H1 (cell line): ENCODE measurements at regions not wholly inside any gene's neighbourhood (a gene's known extent, or its start where the extent isn't known, plus 50 kb on each side); places are given as distances from the start of the nearest gene placed in this dataset.

Experiments
- CTCF ChIA-PET: fragments of 300-600 bp; sonication (Branson Sonifier 250); formaldehyde crosslinking; loops from one replicate; lab custom pipeline; 2021; ENCODE audit not compliant: partially characterized antibody; lab: Charles Lee
- POLR2A ChIA-PET: fragments of 300-600 bp; sonication (Branson Sonifier 250); formaldehyde crosslinking; loops from one replicate; lab custom pipeline; 2021; ENCODE audit warnings: inconsistent platforms; ENCODE audit not compliant: partially characterized antibody; lab: Charles Lee
- DNase-seq, 2 experiments: peaks; one replicate each; pipeline versions ENCODE4 v3.0.0 to v3.0.0-alpha.2; 2010 to 2022; ENCODE audit warnings: low spot score in 2 of 2, low read depth in 1 of 2, mixed read lengths in 1 of 2
- FAIRE-seq: peaks from 2 replicates; lab custom pipeline; 2011; peaks lifted over from hg19 to GRCh38; lab: Jason Lieb, UNC
- H2AFZ ChIP-seq: 2 replicates; pipeline ENCODE4 v1.8.1; 2012; ENCODE audit warnings: low read length, inconsistent platforms
- H2AK5ac ChIP-seq: 2 replicates; pipeline ENCODE4 v1.6.1; 2013; ENCODE audit warnings: low read depth, low read length
- H2BK120ac ChIP-seq: replicated peaks from 2 replicates; pipeline ENCODE3; 2013; ENCODE audit warnings: low read depth, low read length, inconsistent platforms
- H2BK12ac ChIP-seq: 2 replicates; pipeline ENCODE4 v1.6.1; 2013; ENCODE audit warnings: low read depth, low read length
- H2BK15ac ChIP-seq: 2 replicates; pipeline ENCODE4 v1.6.1; 2013; ENCODE audit warnings: low read length
- H2BK20ac ChIP-seq: 2 replicates; pipeline ENCODE4 v1.6.1; 2013; ENCODE audit warnings: low read length
- H2BK5ac ChIP-seq: 2 replicates; pipeline ENCODE4 v1.6.1; 2013; ENCODE audit warnings: low read depth, low read length
- H3K14ac ChIP-seq: 2 replicates; pipeline ENCODE4 v1.6.1; 2013; ENCODE audit warnings: inconsistent platforms; ENCODE audit not compliant: insufficient read length
- H3K18ac ChIP-seq: 2 replicates; pipeline ENCODE4 v1.6.1; 2013; ENCODE audit warnings: low read length; ENCODE audit errors: extremely low read depth
- H3K23ac ChIP-seq: 2 replicates; pipeline ENCODE4 v1.6.1; 2013; ENCODE audit warnings: inconsistent platforms; ENCODE audit not compliant: insufficient read length
- H3K23me2 ChIP-seq: 2 replicates; pipeline ENCODE4 v1.6.1; 2013; ENCODE audit warnings: low read depth, low read length
- H3K27ac ChIP-seq: 2 replicates; pipeline ENCODE4 v1.6.1; 2011; ENCODE audit warnings: low read depth, low read length, inconsistent platforms
- H3K27me3 ChIP-seq, 4 experiments: replicated peaks in 1 of 4; 1 replicate in 1 of 4; 2 replicates in 3 of 4; pipeline versions ENCODE4 v1.6.1 to v1.8.1; 2011 to 2013; ENCODE audit warnings: low read length in 3 of 4, mild to moderate bottlenecking in 3 of 4, inconsistent platforms in 2 of 4, mixed read lengths in 2 of 4, moderate library complexity in 1 of 4; ENCODE audit not compliant: control insufficient read depth in 3 of 4, insufficient read depth in 3 of 4; ENCODE audit errors: extremely low read depth in 1 of 4
- H3K36me3 ChIP-seq, 4 experiments: 2 replicates each; pipeline versions ENCODE4 v1.6.1 to v1.8.1; 2011 to 2013; ENCODE audit warnings: mild to moderate bottlenecking in 4 of 4, low read length in 3 of 4, moderate library complexity in 2 of 4, control low read depth in 1 of 4, inconsistent platforms in 1 of 4; ENCODE audit not compliant: insufficient read depth in 4 of 4, control insufficient read depth in 2 of 4
- H3K4ac ChIP-seq: replicated peaks from 2 replicates; pipeline ENCODE3; 2013; ENCODE audit warnings: low read length, low read depth, mixed read lengths, inconsistent platforms; ENCODE audit not compliant: insufficient read length
- H3K4me1 ChIP-seq, 4 experiments: replicated peaks in 1 of 4; 1 replicate in 1 of 4; 2 replicates in 3 of 4; pipeline versions ENCODE4 v1.6.1 to v1.8.1; 2011 to 2013; ENCODE audit warnings: low read length in 3 of 4, inconsistent platforms in 2 of 4, mixed read lengths in 1 of 4; ENCODE audit not compliant: insufficient read depth in 4 of 4, control insufficient read depth in 3 of 4
- H3K4me2 ChIP-seq, 2 experiments: 2 replicates each; pipeline versions ENCODE4 v1.6.1 to v1.8.1; 2011 to 2013; ENCODE audit warnings: low read depth in 2 of 2, low read length in 2 of 2, control low read depth in 1 of 2, inconsistent platforms in 1 of 2, mild to moderate bottlenecking in 1 of 2; ENCODE audit not compliant: insufficient read depth in 1 of 2
- H3K4me3 ChIP-seq, 4 experiments: fragments of 200-600, 300-600 bp in 1 of 4; sonication (generic), shearing (Covaris generic), sonication (Bioruptor Twin) in 1 of 4; 2 replicates each; pipeline versions ENCODE4 v1.5.1 to v1.8.1; 2011 to 2016; ENCODE audit warnings: low read length in 4 of 4, low read depth in 3 of 4, control low read depth in 2 of 4, inconsistent platforms in 2 of 4, mild to moderate bottlenecking in 2 of 4, mixed read lengths in 1 of 4, moderate library complexity in 1 of 4; ENCODE audit not compliant: insufficient read depth in 2 of 4; ENCODE audit errors: extremely low read depth in 1 of 4
- H3K56ac ChIP-seq: replicated peaks from 2 replicates; pipeline ENCODE3; 2013; ENCODE audit warnings: low read depth, mild to moderate bottlenecking, mixed read lengths, low read length, inconsistent platforms; ENCODE audit not compliant: insufficient read length
- H3K79me1 ChIP-seq: 2 replicates; pipeline ENCODE4 v1.6.1; 2013; ENCODE audit warnings: low read depth, low read length, control low read depth
- H3K79me2 ChIP-seq, 2 experiments: 2 replicates each; pipeline versions ENCODE4 v1.6.1 to v1.8.1; 2012 to 2013; ENCODE audit warnings: low read length in 2 of 2, mild to moderate bottlenecking in 2 of 2, inconsistent platforms in 1 of 2; ENCODE audit not compliant: insufficient read depth in 2 of 2, control insufficient read depth in 1 of 2
- H3K9ac ChIP-seq, 4 experiments: replicated peaks in 1 of 4; 1 replicate in 1 of 4; 2 replicates in 3 of 4; pipeline versions ENCODE4 v1.6.1 to v1.8.1; 2011 to 2013; ENCODE audit warnings: low read depth in 3 of 4, low read length in 3 of 4, control low read depth in 2 of 4, mild to moderate bottlenecking in 2 of 4, moderate library complexity in 2 of 4, inconsistent platforms in 1 of 4; ENCODE audit errors: extremely low read depth in 1 of 4
- H3K9me3 ChIP-seq, 2 experiments: 2 replicates each; pipeline versions ENCODE4 v1.6.1 to v1.8.1; 2012 to 2013; ENCODE audit warnings: mild to moderate bottlenecking in 2 of 2, moderate library complexity in 2 of 2, control low read depth in 1 of 2, inconsistent platforms in 1 of 2, low read depth in 1 of 2, low read length in 1 of 2, mixed read lengths in 1 of 2; ENCODE audit not compliant: insufficient read depth in 2 of 2
- H4K20me1 ChIP-seq, 2 experiments: replicated peaks in 1 of 2; 2 replicates each; pipeline versions ENCODE3 to v1.8.1; 2011 to 2013; ENCODE audit warnings: inconsistent platforms in 2 of 2, low read length in 2 of 2, mild to moderate bottlenecking in 1 of 2; ENCODE audit not compliant: insufficient read depth in 2 of 2, control insufficient read depth in 1 of 2
- H4K5ac ChIP-seq: 2 replicates; pipeline ENCODE4 v1.6.1; 2013; ENCODE audit warnings: low read length, low read depth, mixed read lengths, inconsistent platforms; ENCODE audit not compliant: insufficient read length
- H4K8ac ChIP-seq: 2 replicates; pipeline ENCODE4 v1.8.0; 2013; ENCODE audit warnings: mild to moderate bottlenecking, moderate library complexity, low read length, inconsistent platforms; ENCODE audit not compliant: insufficient read depth; ENCODE audit errors: extremely low read depth
- H4K91ac ChIP-seq: replicated peaks from 2 replicates; pipeline ENCODE3; 2013; ENCODE audit warnings: low read length, mixed read lengths, inconsistent platforms; ENCODE audit not compliant: insufficient read length
- TAF7 ChIP-seq: optimal IDR thresholded peaks from 2 replicates; pipeline ENCODE3; 2011; ENCODE audit warnings: low read depth, mild to moderate bottlenecking, inconsistent platforms, low read length, moderate library complexity, borderline replicate concordance
- WGBS, 2 experiments: shearing (Covaris generic) in 1 of 2; methylation state at CpG; one replicate each; pipeline versions ENCODE4 v1.1.6 to v1.1.7; 2013 to 2015; ENCODE audit warnings: low lambda C conversion rate in 2 of 2, mixed read lengths in 2 of 2, inconsistent platforms in 1 of 2, low coverage in 1 of 2, missing lambda C conversion rate in 1 of 2; ENCODE audit not compliant: insufficient replicate concordance in 2 of 2, insufficient coverage in 1 of 2, insufficient read length in 1 of 2; ENCODE audit errors: extremely low coverage in 1 of 2, missing lambda C conversion rate in 1 of 2; 5-methylcytosine and 5-hydroxymethylcytosine counted together
- TF ChIP-seq, protein P1 (sequence below): IDR thresholded peaks from 2 replicates; pipeline ENCODE4 v1.6.1; 2012; ENCODE audit warnings: inconsistent platforms

DNA sequence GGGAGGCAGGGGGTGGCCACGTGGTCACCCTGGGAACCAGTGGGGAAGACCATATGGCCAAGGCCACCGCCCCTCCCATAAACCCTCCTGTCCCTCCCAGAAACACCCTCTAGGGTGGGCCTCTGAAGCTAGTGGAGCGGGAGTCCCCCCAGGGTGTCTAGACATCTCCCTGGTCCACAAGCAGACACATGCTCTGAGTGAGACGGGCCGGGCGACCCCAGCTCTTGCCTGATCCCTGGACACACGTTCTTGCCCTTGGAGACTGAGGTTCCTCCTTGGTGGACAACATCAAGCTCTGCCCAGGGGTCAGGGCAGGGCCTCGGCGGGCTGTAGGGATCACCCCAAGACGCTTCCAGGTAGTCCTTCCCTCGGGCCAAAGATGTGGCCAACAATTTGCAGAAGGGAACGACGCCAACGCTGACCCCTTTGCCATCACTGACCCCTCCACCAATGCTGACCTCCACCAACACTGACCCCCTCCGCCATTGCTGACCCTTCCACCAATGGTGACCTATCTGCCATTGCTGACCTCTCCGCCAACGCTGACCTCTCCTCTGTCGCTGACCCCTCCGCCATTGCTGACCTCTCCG is 57.1 kb downstream of the FOXL3 start:
- ChIA-PET CTCF (interaction anchor here (0.8 kb wide), 1 partner anchor 13 kb away, joined by 3 read pairs; no protein-coding TSS in a partner anchor), POLR2A (no interaction called here)
- Histone ChIP-seq H3K56ac (no peak overlapping the region), H2BK15ac (no peak overlapping the region), H3K36me3 (no peaks in the 10 kb centered on the region), H3K23ac (no peak overlapping the region), H2AK5ac (no peak overlapping the region), H3K23me2 (peaks cover 11% of the 10 kb centered on the region; the same call in 1 of the 2 replicates), H4K91ac (no peak overlapping the region), H3K79me1 (no peaks in the 10 kb centered on the region), H3K27ac (no peak overlapping the region), H3K9ac (no peak overlapping the region), H3K4me3 (no peak overlapping the region), H2BK12ac (no peak overlapping the region), H2BK20ac (no peak overlapping the region), H3K27me3 (no peaks in the 10 kb centered on the region), H4K20me1 (no peaks in the 10 kb centered on the region), H2BK5ac (no peak overlapping the region), H4K5ac (no peak overlapping the region), H3K14ac (no peak overlapping the region), H3K9me3 (no peaks in the 10 kb centered on the region; a peak in 1 of 4 replicates), H3K4ac (no peak overlapping the region), H2BK120ac (no peak overlapping the region), H2AFZ (no peak overlapping the region), H3K18ac (no peak overlapping the region), H4K8ac (no peak overlapping the region), H3K79me2 (no peaks in the 10 kb centered on the region), H3K4me1 (no peaks in the 10 kb centered on the region; a peak in 3 of 7 replicates), H3K4me2 (no peak overlapping the region)
- no peak for TF ChIP-seq TAF7
- TF ChIP-seq, protein P1, sequence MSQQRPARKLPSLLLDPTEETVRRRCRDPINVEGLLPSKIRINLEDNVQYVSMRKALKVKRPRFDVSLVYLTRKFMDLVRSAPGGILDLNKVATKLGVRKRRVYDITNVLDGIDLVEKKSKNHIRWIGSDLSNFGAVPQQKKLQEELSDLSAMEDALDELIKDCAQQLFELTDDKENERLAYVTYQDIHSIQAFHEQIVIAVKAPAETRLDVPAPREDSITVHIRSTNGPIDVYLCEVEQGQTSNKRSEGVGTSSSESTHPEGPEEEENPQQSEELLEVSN = no peak
- FAIRE-seq = no peak
- 94% methylated on average over 18 of the region's 20 CpGs; no CpG with 5 or more reads in 1 of the 2 experiments for WGBS, 2 experiments
- DNase-seq = no peak
